Natural killer cell (primary cell): ENCODE measurements at regions not wholly inside any gene's neighbourhood (a gene's known extent, or its start where the extent isn't known, plus 50 kb on each side); places are given as distances from the start of the nearest gene placed in this dataset.

Experiments used
- ATAC-seq, 3 donors: fragments of 150-1000 bp in 2 of 3; fragments of 200-7000 bp in 1 of 3; cut with Tn5 transposase; 1 replicate in 1 of 3; 2 replicates in 2 of 3; pipeline ENCODE4 v1.10.0; 2021; ENCODE audit warnings: mild to moderate bottlenecking in 2 of 3, moderate library complexity in 2 of 3
- DNase-seq, 2 donors: peaks; one replicate each; pipeline versions ENCODE4 v3.0.0 to v3.0.0-alpha.2; 2013 to 2021; ENCODE audit warnings: mixed read lengths in 1 of 2
- H3K27ac ChIP-seq: one replicate; pipeline ENCODE4 v1.5.1; 2013; ENCODE audit warnings: mild to moderate bottlenecking, low read length
- H3K27me3 ChIP-seq: one replicate; pipeline ENCODE4 v1.6.1; 2013; ENCODE audit warnings: low read length; ENCODE audit not compliant: control insufficient read depth, insufficient read depth
- H3K36me3 ChIP-seq: one replicate; pipeline ENCODE4 v1.6.1; 2013; ENCODE audit warnings: low read length; ENCODE audit not compliant: control insufficient read depth, insufficient read depth
- H3K4me1 ChIP-seq: one replicate; pipeline ENCODE4 v1.6.1; 2013; ENCODE audit warnings: low read length; ENCODE audit not compliant: control insufficient read depth, insufficient read depth
- H3K4me3 ChIP-seq: one replicate; pipeline ENCODE4 v1.5.1; 2013; ENCODE audit warnings: low read length
- H3K9me3 ChIP-seq: one replicate; pipeline ENCODE4 v1.6.1; 2013; ENCODE audit warnings: low read length; ENCODE audit not compliant: control insufficient read depth, insufficient read depth
- H3K27ac Mint-ChIP-seq, 2 donors: one replicate each; pipeline ENCODE4 v1.8.0; 2022; ENCODE audit warnings: mild to moderate bottlenecking in 2 of 2, mixed read lengths in 2 of 2, moderate library complexity in 1 of 2
- H3K27me3 Mint-ChIP-seq, 2 donors: one replicate each; pipeline ENCODE4 v1.8.0; 2022; ENCODE audit warnings: low read depth in 2 of 2, mixed read lengths in 2 of 2
- H3K36me3 Mint-ChIP-seq: one replicate; pipeline ENCODE4 v1.8.0; 2022; ENCODE audit warnings: mixed read lengths
- H3K4me1 Mint-ChIP-seq, 2 donors: one replicate each; pipeline ENCODE4 v1.8.0; 2022; ENCODE audit warnings: mixed read lengths in 2 of 2
- H3K4me3 Mint-ChIP-seq: one replicate; pipeline ENCODE4 v1.8.0; 2022; ENCODE audit warnings: mild to moderate bottlenecking, moderate library complexity, mixed read lengths
- H3K9me3 Mint-ChIP-seq, 2 donors: one replicate each; pipeline ENCODE4 v1.8.0; 2022; ENCODE audit warnings: mixed read lengths in 2 of 2
- CTCF ChIP-seq: fragments of 200-600 bp; IDR thresholded peaks from one replicate; pipeline ENCODE4 v1.8.0; 2022; ENCODE audit warnings: antibody characterized with exemption
- WGBS: methylation state at CpG from one replicate; pipeline ENCODE4 v1.1.7; 2013; ENCODE audit warnings: missing lambda C conversion rate; ENCODE audit not compliant: insufficient coverage; 5-methylcytosine and 5-hydroxymethylcytosine counted together
- intact Hi-C: fragments of 100-400 bp; cut with micrococcal nuclease; formaldehyde crosslinking; loops from one replicate; pipeline ENCODE4 v1.14.2; 2022

- TF ChIP-seq CTCF: no peak
- Mint-ChIP-seq H3K36me3 (no peaks in the 10 kb centered on the region), H3K27me3 (no peaks in the 10 kb centered on the region), H3K4me3 (no peak overlapping the region), H3K9me3 (no peaks in the 10 kb centered on the region), H3K27ac (no peak overlapping the region), H3K4me1 (no peaks in the 10 kb centered on the region)
- DNase-seq: no peak
- no peaks in the 10 kb centered on the region for H3K36me3 ChIP-seq
- intact Hi-C loops: no loop called here
- H3K27ac ChIP-seq: no peak overlapping the region
- no peaks in the 10 kb centered on the region for H3K27me3 ChIP-seq
- H3K9me3 ChIP-seq: no peaks in the 10 kb centered on the region
- no peak for ATAC-seq
- H3K4me3 ChIP-seq: no peak overlapping the region
- 85% methylated on average over 6 of the region's 7 CpGs for WGBS
- H3K4me1 ChIP-seq: no peaks in the 10 kb centered on the region
Measured at GRCh38 chr2:133838642-133839365, 270.5 kb upstream of the NCKAP5 start.

GRCh38 chr2:133839677-133840076 is 271.4 kb upstream of the NCKAP5 start:
- H3K4me1 Mint-ChIP-seq: peaks cover 5 to 6% of the 10 kb centered on the region in 2 donors
- Histone ChIP-seq H3K4me1 (no peaks in the 10 kb centered on the region), H3K4me3 (no peak overlapping the region), H3K36me3 (no peaks in the 10 kb centered on the region), H3K27me3 (no peaks in the 10 kb centered on the region), H3K27ac (no peak overlapping the region), H3K9me3 (no peaks in the 10 kb centered on the region)
- H3K4me3 Mint-ChIP-seq: no peak overlapping the region
- H3K9me3 Mint-ChIP-seq: no peaks in the 10 kb centered on the region
- no peak overlapping the region for H3K27ac Mint-ChIP-seq
- TF ChIP-seq CTCF: no peak
- 98% methylated on average over 4 of the region's 6 CpGs for WGBS
- H3K36me3 Mint-ChIP-seq: no peaks in the 10 kb centered on the region
- intact Hi-C loops: no loop called here
- ATAC-seq: no peak
- no peak for DNase-seq
- H3K27me3 Mint-ChIP-seq: no peaks in the 10 kb centered on the region

- Histone ChIP-seq H3K4me1 (no peaks in the 10 kb centered on the region), H3K4me3 (no peak overlapping the region), H3K27me3 (no peaks in the 10 kb centered on the region), H3K9me3 (no peaks in the 10 kb centered on the region), H3K36me3 (no peaks in the 10 kb centered on the region), H3K27ac (no peak overlapping the region)
- Mint-ChIP-seq H3K9me3 (no peaks in the 10 kb centered on the region), H3K27ac (no peak overlapping the region), H3K4me3 (no peak overlapping the region), H3K27me3 (peaks cover 0 to 9% of the 10 kb centered on the region in 2 donors), H3K36me3 (no peaks in the 10 kb centered on the region), H3K4me1 (peaks cover 5 to 6% of the 10 kb centered on the region in 2 donors)
- intact Hi-C loops: no loop called here
- TF ChIP-seq CTCF: no peak
- DNase-seq (no peak), ATAC-seq (no peak)
- 79% methylated on average over 7 of the region's 7 CpGs for WGBS
Measured at GRCh38 chr2:133840761-133841160, 272.5 kb upstream of the NCKAP5 start.

GRCh38 chr2:133841900-133842299 is 273.6 kb upstream of the NCKAP5 start:
- Histone ChIP-seq H3K27me3 (no peaks in the 10 kb centered on the region), H3K4me1 (no peaks in the 10 kb centered on the region), H3K4me3 (no peak overlapping the region), H3K36me3 (no peaks in the 10 kb centered on the region), H3K27ac (no peak overlapping the region), H3K9me3 (no peaks in the 10 kb centered on the region)
- DNase-seq (no peak), ATAC-seq (no peak)
- peaks cover 5 to 6% of the 10 kb centered on the region in 2 donors for H3K4me1 Mint-ChIP-seq
- WGBS: 76% methylated on average over 4 of the region's 4 CpGs
- no peaks in the 10 kb centered on the region for H3K9me3 Mint-ChIP-seq
- TF ChIP-seq CTCF: no peak
- intact Hi-C loops: no loop called here
- no peak overlapping the region for H3K4me3 Mint-ChIP-seq
- no peak overlapping the region for H3K27ac Mint-ChIP-seq
- H3K27me3 Mint-ChIP-seq: peaks cover 0 to 11% of the 10 kb centered on the region in 2 donors
- no peaks in the 10 kb centered on the region for H3K36me3 Mint-ChIP-seq
